DMS153 (cell line): ENCODE measurements at regions not wholly inside any gene's neighbourhood (a gene's known extent, or its start where the extent isn't known, plus 50 kb on each side); places are given as distances from the start of the nearest gene placed in this dataset.
A peak's percentile ranks its signal among the peaks of the same experiment; 100 is the strongest.
"Not testable (repeated sequence)": the region's sequence is repeated elsewhere in the genome, so short reads cannot be mapped to it uniquely, and the experiment has no call there.

Experiments used
- DNase-seq: peaks from one replicate; lab custom pipeline; 2025; lab: John Stamatoyannopoulos, UW

- no peak for DNase-seq
These were observed 502.9 kb downstream of the NPIPA7 start for GRCh38 chr16:16881814-16882213.

- no peak for DNase-seq
These were observed 503.8 kb downstream of the NPIPA7 start for GRCh38 chr16:16882766-16883165.

DNA sequence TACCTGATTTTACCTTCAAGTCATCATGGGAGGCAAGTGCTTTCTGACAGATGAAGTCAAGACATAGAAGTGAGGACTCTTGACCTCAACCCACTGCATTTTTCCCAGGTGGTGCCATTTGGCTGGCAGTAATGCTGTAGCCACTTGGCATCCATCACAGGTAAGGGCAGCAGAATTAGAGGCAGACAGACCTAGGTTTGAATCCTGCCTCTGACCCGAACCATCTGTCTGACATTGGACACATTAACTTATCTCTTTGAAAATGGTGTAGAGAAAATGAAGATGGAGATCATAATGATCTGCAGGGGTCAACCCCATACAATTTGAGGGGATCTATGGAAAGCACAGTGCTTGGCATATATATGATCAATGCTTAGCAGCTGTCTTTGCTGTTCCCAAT lies 505.5 kb downstream of the NPIPA7 start:
- no peak for DNase-seq

- no peak for DNase-seq
These were observed 508.3 kb downstream of the NPIPA7 start for GRCh38 chr16:16887193-16887592.

- no peak for DNase-seq
These were observed 512.0 kb downstream of the NPIPA7 start for GRCh38 chr16:16890964-16891363.

GRCh38 chr16:16904601-16905000 lies 525.7 kb downstream of the NPIPA7 start:
- DNase-seq = no peak

- no peak for DNase-seq
These were observed 526.9 kb downstream of the NPIPA7 start for GRCh38 chr16:16905850-16906249.

GRCh38 chr16:16907089-16907488 lies 528.1 kb downstream of the NPIPA7 start:
- DNase-seq = no peak

DNA sequence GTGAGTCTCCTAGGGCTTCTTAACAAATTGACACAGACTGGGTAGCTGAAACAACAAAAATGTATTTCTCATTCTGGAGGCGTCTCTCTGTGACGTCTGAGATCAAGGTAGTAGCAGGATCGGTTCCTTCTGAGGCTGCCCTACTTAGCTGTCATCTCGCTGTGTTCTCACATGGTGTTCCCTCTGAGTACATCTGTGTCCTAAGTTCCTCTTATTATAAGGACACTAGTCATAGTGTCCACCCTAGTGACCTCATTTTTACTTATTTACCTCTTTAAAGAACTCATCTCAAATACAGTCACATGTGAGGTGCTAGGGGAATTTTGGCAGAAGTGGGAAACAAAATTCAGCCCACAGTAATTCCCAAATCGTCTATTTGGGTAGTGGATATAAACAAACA lies 529.1 kb downstream of the NPIPA7 start:
- DNase-seq = no peak

DNA sequence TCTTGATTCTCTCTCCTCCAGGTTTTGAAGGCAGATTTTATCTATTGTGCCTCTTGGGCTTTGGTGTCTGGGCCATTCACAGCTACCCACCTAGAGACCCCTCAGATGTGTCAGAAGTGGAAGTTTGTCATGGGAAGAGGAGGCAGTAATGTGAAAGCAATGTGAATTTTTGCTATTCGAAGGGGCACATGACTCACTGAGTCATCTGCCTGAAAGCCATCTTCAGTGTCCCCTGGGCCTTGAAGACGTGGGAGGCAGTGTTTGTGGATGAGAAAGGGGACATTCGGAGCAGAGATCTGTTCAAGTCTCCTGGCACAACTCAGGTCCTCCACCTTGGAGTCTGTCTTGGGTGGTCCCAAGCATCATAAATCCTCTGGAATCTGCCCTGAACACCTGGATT lies 530.2 kb downstream of the NPIPA7 start:
- no peak for DNase-seq

DNA sequence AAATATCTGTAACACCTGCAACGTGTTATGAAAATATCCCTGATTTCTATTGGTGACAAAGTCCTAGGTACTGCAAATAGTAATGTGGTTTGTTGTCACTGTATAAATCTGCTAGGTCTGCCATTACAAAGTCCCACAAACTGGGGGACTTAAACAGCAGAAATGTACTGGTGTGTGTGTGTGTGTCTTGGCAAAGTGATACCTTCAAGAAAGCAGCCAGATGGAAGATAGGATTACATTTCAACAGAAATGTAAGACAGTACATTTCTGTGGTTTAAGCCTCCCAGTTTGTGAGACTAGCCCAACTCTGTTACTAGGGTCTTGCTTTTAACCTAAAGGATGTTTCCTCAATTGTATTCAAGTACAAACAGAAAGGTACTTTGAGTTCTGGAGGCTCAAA lies 531.7 kb downstream of the NPIPA7 start:
- no peak for DNase-seq

DNA sequence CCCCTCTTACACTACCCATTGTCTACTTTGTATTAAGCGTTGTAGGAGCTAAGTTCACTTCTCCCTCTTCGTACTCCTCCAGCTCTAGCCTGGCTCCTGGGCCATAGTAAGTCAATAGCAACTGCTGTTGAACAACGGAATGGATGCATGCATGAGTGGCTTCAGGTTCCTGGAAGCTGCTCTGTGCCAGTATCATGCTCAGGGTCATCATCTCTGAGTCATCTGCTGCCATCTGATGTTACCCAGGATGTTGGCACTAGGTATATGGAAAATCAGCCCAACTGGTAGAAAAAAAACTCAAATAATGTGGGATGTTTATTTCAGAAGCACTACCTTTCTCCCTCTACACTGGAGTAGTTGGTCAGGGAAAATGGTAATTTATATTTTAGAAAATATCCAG lies 536.8 kb downstream of the NPIPA7 start:
- peak; percentile 26 for DNase-seq

DNA sequence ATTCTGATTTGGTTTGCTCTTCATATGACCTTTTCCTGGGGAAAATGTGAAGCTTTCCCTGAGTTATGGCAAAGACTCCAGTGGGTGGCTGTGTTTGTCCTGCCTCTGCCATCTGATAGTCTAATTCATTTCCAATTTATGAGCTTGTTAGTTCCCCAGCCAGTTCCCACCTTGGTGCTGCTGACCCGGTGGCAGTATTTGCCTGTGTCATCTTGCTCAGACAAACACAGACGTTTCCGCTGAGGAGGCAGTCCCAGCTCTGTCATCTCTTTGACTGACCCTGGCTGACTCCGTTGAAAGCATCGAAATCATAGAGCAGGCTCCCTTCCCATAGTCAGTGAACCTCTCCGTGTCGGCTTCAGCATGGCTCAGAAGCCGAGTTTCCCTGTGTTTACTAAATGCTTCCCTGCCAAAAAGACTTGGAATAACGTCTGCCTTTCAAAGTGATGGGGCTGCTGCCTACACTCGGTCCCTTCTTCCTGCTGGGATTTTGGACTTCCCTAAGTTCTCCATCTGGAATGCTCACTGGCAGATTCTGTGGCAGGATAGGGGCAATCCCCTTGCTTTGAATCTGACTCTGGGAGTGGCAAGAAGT lies 538.3 kb downstream of the NPIPA7 start:
- no peak for DNase-seq

DNA sequence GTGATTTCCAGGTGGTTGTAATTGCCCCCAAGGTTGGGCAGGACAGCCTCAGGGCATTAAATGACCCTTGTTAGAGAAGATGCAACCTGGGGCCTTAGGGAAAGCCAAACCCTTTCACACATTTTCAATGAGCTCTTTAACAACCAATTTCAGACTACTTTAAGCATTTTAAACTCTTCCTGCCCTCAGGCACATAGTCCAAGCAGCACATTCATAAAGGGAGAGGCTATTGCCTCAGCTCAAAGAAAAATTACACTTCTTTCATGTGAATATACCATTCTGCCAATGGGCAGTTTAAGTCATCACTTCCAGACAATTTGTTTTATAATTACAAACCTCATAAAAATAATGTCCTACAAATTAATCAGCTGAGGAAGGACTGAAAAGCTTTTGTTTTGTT lies 544.5 kb downstream of the NPIPA7 start:
- no peak for DNase-seq

DNA sequence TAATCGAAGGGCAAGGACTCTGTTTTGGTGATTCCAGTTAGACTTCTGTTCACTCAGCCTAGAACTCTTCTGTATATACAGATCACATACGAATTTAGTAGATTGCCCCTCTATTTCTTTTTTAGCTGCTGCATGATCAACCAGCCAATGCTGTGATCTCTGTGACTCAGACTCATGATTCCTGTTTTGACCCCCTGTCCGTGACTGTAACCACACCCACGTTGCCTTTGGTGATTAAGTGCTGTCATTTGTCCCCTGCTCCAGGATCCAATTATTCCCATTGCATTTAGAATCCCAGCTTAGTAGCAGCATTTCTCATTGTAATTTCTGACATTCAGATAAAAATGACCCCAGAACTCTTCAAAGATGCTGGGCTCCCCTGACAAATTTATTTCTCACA lies 545.7 kb downstream of the NPIPA7 start:
- DNase-seq = no peak

DNA sequence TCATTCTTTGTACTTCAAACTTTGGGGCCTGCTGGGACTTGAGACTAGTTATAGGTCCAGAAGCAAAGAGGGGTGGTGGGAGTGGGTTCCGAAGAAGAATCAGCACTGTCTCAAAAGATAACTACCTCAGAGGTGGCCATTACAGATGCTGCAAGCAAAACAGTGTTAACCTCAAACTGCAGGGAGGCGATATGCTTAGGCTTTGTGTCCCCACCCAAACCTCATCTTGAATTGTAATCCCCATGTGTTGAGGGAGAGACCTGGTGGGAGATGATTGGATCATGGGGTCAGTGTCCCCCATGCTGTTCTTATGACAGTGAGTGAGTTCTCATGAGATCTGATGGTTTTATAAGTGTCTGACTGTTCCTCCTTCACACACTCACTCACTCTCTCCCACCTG lies 545.3 kb downstream of the XYLT1 start:
- DNase-seq = no peak

DNA sequence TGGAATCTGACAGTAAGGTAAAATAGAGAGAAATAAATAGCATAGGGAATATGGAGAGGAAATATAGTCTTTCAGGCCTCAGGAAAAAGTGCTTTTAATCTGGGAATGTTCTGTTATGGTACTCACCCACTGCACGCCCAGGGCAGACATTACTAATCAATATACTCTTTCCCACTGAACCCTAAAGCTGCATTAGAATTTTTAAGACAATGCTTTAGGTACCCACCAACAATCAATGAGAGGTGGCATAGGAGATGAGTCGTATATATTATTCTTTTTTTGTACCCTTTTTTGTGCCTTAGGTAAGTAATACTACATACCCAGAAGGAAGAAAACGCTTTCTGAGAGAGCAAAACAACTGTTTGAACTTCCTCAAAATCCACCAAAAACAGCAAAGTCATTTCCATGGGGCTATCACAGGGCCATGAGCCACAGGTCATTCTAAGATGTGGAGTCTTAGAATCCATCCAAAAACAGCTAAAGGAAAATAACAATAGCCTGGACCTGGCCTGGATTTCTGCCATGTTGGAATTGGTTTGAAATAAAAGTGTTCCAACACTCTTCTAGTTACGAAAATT lies 542.1 kb downstream of the XYLT1 start:
- DNase-seq = no peak

DNA sequence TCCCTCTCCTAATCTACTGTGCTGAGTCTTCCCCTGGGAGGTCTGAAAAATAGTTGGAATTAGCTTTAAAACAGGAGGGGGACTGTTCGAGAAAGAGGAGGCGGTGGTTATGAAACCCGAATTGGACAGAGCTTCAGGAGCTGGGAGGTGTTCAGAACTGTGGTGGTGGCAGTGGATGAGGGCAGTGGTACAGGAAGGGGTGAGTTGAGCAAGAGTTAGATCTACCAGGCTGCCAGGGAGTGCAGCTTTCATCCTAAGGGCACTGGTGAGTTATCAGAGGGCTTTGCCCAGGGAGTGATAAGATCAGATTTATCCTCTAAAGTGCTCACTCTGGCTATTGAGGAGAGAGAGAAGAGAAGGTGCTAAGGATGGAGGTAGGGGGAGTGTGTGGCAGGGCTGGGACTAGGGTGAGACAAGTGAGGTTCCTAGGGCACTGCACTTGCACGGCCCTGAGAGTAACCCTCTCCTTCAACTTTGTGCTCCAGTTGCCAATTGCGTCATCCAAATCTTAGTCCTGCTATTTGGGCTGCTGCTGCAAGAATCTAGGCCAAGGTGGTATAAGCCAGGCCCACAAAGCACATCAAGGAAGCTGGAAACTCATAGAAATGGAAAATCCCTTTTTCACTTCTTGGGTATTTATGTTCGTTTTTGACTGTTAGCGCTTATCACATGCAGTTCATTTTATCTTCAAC lies 540.3 kb downstream of the XYLT1 start:
- no peak for DNase-seq

DNA sequence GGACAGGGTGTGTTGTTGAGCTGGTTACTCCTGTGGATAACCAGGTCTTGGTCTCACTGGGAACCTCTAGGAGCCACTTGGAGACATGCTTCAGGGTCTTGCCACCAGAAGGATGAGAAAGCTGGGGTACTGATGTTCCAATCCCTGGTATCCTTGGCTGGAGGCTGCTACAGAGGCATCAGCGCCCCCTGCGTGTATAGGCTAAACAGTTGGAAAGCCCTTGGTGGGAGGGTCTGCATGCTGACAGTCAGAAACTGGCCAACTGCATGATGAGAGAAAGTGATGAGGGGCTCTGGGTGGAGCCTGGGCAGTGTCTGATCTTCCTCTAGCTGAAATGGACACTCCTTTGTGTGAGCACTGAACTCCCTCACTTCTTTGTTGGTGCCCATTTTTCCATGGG lies 536.9 kb downstream of the XYLT1 start:
- no peak for DNase-seq

DNA sequence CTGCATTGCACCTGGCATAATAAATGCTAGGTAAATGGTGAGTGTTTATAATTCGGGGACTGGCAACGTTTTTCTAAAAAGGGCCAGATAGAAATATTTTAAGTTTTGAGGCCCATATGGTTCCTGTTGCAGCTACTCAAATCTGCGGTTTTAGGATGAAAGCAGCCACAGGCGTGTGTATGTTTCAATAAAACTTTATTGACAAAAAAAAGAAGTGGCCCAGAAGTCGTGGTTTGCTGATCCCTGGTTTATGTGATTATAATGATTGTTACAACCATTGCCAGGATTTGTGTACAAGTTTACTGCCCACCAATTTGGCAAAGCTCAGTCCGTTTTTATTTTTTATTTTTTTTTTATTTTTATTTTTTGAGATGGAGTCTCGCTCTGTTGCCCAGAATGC lies 536.1 kb downstream of the XYLT1 start:
- no peak for DNase-seq

DNA sequence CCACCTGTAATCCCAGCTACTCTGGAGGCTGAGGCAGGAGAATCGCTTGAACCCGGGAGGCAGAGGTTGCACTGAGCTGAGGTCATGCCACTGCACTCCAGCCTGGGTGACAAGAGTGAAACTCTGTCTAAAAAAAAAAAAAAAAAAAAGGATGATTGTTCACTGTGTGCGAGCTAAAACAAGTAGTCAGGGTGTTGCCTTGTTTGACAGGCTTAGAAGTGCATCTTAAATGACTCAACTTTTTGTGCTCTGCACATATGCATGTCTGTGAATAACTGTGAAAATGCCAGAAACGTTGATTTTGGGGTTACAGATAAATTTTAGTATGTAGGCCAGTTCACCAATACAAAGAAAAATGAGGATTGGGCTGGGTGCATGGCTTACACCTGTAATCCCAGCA lies 534.9 kb downstream of the XYLT1 start:
- DNase-seq = not testable (repeated sequence)

- DNase-seq = no peak
These were observed 533.2 kb downstream of the XYLT1 start for GRCh38 chr16:16937576-16937975.

- DNase-seq = no peak
These were observed 532.8 kb downstream of the XYLT1 start for GRCh38 chr16:16938009-16938408.

- DNase-seq = no peak
These were observed 531.8 kb downstream of the XYLT1 start for GRCh38 chr16:16938980-16939379.
